WTC11 (cell line): ENCODE measurements at regions not wholly inside any gene's neighbourhood (a gene's known extent, or its start where the extent isn't known, plus 50 kb on each side); places are given as distances from the start of the nearest gene placed in this dataset.
"Not testable (repeated sequence)": the region's sequence is repeated elsewhere in the genome, so short reads cannot be mapped to it uniquely, and the experiment has no call there.

Experiments used
- ATAC-seq: fragments of 200-7000 bp; cut with Tn5 transposase; 2 replicates; pipeline ENCODE4 v1.10.0; 2021; ENCODE audit warnings: mild to moderate bottlenecking, moderate library complexity
- CTCF ChIA-PET: fragments of 300-600 bp; sonication (Branson Sonifier 250); formaldehyde crosslinking; loops from one replicate; lab custom pipeline; 2021; ENCODE audit warnings: antibody characterized with exemption; lab: Charles Lee
- POLR2A ChIA-PET: fragments of 350-600 bp; sonication (Branson Sonifier 250); formaldehyde crosslinking; loops from one replicate; lab custom pipeline; 2021; ENCODE audit warnings: antibody characterized with exemption; lab: Charles Lee
- DNase-seq: peaks from one replicate; pipeline ENCODE4 v3.0.0; 2021; ENCODE audit warnings: low spot score
- H3K27ac Mint-ChIP-seq: 2 replicates; pipeline ENCODE4 v1.8.0; 2021; ENCODE audit warnings: mixed read lengths
- H3K27me3 Mint-ChIP-seq: 2 replicates; pipeline ENCODE4 v1.8.0; 2021; ENCODE audit warnings: low read depth, mild to moderate bottlenecking, moderate library complexity, mixed read lengths
- H3K36me3 Mint-ChIP-seq: 2 replicates; pipeline ENCODE4 v1.8.0; 2021; ENCODE audit warnings: mixed read lengths
- H3K4me1 Mint-ChIP-seq: 2 replicates; pipeline ENCODE4 v1.8.0; 2022; ENCODE audit warnings: mixed read lengths
- H3K4me3 Mint-ChIP-seq: 2 replicates; pipeline ENCODE4 v1.8.0; 2021; ENCODE audit warnings: mild to moderate bottlenecking, moderate library complexity, mixed read lengths
- H3K9me3 Mint-ChIP-seq: 2 replicates; pipeline ENCODE4 v1.8.0; 2021; ENCODE audit warnings: mixed read lengths
- ATF1 ChIP-seq: sonication (generic); formaldehyde crosslinking; IDR thresholded peaks from 2 replicates; pipeline ENCODE4 v1.8.1; 2023; ENCODE audit warnings: mild to moderate bottlenecking, moderate library complexity, missing genetic modification reagents
- CBFB ChIP-seq: sonication (generic); formaldehyde crosslinking; IDR thresholded peaks from 2 replicates; pipeline ENCODE4 v1.8.1; 2022; ENCODE audit warnings: mild to moderate bottlenecking, low read depth, missing genetic modification reagents
- ESRRA ChIP-seq: sonication (generic); formaldehyde crosslinking; IDR thresholded peaks from 2 replicates; pipeline ENCODE4 v1.8.1; 2022; ENCODE audit warnings: mild to moderate bottlenecking, missing genetic modification reagents, borderline replicate concordance
- FOXP1 ChIP-seq: sonication (generic); formaldehyde crosslinking; IDR thresholded peaks from 2 replicates; pipeline ENCODE4 v1.8.0; 2022; ENCODE audit warnings: missing genetic modification reagents, mild to moderate bottlenecking, moderate library complexity, borderline replicate concordance
- GTF2I ChIP-seq: fragments of 250-450 bp; sonication (Bioruptor Pico); conservative IDR thresholded peaks from 2 replicates; pipeline ENCODE4 v1.4.0; 2021; ENCODE audit warnings: mild to moderate bottlenecking
- PRRX2 ChIP-seq: fragments of 250-450 bp; sonication (Bioruptor Pico); IDR thresholded peaks from 2 replicates; pipeline ENCODE4 v1.8.0; 2021; ENCODE audit warnings: mild to moderate bottlenecking
- ZNF263 ChIP-seq: sonication (generic); formaldehyde crosslinking; IDR thresholded peaks from 2 replicates; pipeline ENCODE4 v1.8.1; 2022; ENCODE audit warnings: low read depth, mild to moderate bottlenecking, moderate library complexity, missing genetic modification reagents
- ZNF416 ChIP-seq: fragments of 250-450 bp; sonication (Bioruptor Pico); IDR thresholded peaks from 2 replicates; pipeline ENCODE4 v1.9.0; 2021; ENCODE audit warnings: mild to moderate bottlenecking, inconsistent platforms
- TF ChIP-seq, protein P1 (sequence below): fragments of 250-450 bp; sonication (Bioruptor Pico); IDR thresholded peaks from 2 replicates; pipeline ENCODE4 v1.9.0; 2021; ENCODE audit warnings: mild to moderate bottlenecking
- TF ChIP-seq, protein P2 (sequence below): fragments of 250-450 bp; sonication (Bioruptor Pico); IDR thresholded peaks from 2 replicates; pipeline ENCODE4 v1.8.0; 2021; ENCODE audit warnings: mild to moderate bottlenecking
- TF ChIP-seq, protein P3 (sequence below): sonication (generic); formaldehyde crosslinking; IDR thresholded peaks from 2 replicates; pipeline ENCODE4 v1.8.0; 2022; ENCODE audit warnings: mild to moderate bottlenecking, missing genetic modification reagents
- TF ChIP-seq, protein P4 (sequence below): sonication (generic); formaldehyde crosslinking; IDR thresholded peaks from 2 replicates; pipeline ENCODE4 v1.8.0; 2023; ENCODE audit warnings: mild to moderate bottlenecking, missing genetic modification reagents
- TF ChIP-seq, protein P5 (sequence below): sonication (generic); formaldehyde crosslinking; IDR thresholded peaks from 2 replicates; pipeline ENCODE4 v1.8.1; 2022; ENCODE audit warnings: missing genetic modification reagents, borderline replicate concordance
- TF ChIP-seq, protein P6 (sequence below): sonication (generic); formaldehyde crosslinking; IDR thresholded peaks from 2 replicates; pipeline ENCODE4 v1.8.1; 2022; ENCODE audit warnings: low read depth, mild to moderate bottlenecking, moderate library complexity, missing genetic modification reagents, borderline replicate concordance
- TF ChIP-seq, protein P7 (sequence below): sonication (generic); formaldehyde crosslinking; IDR thresholded peaks from 2 replicates; pipeline ENCODE4 v1.8.0; 2022; ENCODE audit warnings: missing genetic modification reagents

DNA sequence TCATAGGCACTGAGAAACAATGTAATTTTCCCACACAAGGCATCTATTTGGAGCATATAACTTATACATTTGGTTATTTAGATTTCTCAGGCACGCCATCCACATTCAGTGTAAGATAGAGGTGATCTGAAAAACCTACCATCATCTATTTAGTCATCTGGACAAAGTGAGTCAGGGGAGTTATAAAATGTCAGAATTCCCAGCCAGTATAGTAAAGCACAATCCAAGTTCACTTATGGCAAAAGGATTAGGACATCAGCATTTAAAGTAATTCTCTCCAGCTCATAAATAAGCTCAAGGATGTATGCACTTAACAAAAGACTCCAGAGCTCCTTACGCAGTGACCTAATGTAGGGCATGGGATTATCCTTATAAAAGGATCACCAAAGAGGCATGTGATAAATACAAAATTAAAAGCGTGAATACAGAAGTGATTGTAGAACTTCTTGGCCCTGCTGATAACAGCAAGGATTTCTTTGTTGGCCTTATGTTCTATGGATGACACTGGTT lies 65.3 kb upstream of the DCLK2 start (continued):
- TF ChIP-seq, protein P1, sequence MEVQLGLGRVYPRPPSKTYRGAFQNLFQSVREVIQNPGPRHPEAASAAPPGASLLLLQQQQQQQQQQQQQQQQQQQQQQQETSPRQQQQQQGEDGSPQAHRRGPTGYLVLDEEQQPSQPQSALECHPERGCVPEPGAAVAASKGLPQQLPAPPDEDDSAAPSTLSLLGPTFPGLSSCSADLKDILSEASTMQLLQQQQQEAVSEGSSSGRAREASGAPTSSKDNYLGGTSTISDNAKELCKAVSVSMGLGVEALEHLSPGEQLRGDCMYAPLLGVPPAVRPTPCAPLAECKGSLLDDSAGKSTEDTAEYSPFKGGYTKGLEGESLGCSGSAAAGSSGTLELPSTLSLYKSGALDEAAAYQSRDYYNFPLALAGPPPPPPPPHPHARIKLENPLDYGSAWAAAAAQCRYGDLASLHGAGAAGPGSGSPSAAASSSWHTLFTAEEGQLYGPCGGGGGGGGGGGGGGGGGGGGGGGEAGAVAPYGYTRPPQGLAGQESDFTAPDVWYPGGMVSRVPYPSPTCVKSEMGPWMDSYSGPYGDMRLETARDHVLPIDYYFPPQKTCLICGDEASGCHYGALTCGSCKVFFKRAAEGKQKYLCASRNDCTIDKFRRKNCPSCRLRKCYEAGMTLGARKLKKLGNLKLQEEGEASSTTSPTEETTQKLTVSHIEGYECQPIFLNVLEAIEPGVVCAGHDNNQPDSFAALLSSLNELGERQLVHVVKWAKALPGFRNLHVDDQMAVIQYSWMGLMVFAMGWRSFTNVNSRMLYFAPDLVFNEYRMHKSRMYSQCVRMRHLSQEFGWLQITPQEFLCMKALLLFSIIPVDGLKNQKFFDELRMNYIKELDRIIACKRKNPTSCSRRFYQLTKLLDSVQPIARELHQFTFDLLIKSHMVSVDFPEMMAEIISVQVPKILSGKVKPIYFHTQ (CRISPR knock-in tag) = no peak
- TF ChIP-seq ATF1 (no peak), FOXP1 (CRISPR knock-in tag) (no peak), ZNF263 (no peak), CBFB (CRISPR knock-in tag) (no peak), ESRRA (CRISPR knock-in tag) (no peak), GTF2I (CRISPR knock-in tag) (no peak)
- TF ChIP-seq, protein P2, sequence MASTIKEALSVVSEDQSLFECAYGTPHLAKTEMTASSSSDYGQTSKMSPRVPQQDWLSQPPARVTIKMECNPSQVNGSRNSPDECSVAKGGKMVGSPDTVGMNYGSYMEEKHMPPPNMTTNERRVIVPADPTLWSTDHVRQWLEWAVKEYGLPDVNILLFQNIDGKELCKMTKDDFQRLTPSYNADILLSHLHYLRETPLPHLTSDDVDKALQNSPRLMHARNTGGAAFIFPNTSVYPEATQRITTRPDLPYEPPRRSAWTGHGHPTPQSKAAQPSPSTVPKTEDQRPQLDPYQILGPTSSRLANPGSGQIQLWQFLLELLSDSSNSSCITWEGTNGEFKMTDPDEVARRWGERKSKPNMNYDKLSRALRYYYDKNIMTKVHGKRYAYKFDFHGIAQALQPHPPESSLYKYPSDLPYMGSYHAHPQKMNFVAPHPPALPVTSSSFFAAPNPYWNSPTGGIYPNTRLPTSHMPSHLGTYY (CRISPR knock-in tag) = no peak
- TF ChIP-seq, protein P3, sequence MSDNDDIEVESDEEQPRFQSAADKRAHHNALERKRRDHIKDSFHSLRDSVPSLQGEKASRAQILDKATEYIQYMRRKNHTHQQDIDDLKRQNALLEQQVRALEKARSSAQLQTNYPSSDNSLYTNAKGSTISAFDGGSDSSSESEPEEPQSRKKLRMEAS = no peak
- TF ChIP-seq, protein P4, sequence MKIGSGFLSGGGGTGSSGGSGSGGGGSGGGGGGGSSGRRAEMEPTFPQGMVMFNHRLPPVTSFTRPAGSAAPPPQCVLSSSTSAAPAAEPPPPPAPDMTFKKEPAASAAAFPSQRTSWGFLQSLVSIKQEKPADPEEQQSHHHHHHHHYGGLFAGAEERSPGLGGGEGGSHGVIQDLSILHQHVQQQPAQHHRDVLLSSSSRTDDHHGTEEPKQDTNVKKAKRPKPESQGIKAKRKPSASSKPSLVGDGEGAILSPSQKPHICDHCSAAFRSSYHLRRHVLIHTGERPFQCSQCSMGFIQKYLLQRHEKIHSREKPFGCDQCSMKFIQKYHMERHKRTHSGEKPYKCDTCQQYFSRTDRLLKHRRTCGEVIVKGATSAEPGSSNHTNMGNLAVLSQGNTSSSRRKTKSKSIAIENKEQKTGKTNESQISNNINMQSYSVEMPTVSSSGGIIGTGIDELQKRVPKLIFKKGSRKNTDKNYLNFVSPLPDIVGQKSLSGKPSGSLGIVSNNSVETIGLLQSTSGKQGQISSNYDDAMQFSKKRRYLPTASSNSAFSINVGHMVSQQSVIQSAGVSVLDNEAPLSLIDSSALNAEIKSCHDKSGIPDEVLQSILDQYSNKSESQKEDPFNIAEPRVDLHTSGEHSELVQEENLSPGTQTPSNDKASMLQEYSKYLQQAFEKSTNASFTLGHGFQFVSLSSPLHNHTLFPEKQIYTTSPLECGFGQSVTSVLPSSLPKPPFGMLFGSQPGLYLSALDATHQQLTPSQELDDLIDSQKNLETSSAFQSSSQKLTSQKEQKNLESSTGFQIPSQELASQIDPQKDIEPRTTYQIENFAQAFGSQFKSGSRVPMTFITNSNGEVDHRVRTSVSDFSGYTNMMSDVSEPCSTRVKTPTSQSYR (CRISPR knock-in tag) = no peak

DNA sequence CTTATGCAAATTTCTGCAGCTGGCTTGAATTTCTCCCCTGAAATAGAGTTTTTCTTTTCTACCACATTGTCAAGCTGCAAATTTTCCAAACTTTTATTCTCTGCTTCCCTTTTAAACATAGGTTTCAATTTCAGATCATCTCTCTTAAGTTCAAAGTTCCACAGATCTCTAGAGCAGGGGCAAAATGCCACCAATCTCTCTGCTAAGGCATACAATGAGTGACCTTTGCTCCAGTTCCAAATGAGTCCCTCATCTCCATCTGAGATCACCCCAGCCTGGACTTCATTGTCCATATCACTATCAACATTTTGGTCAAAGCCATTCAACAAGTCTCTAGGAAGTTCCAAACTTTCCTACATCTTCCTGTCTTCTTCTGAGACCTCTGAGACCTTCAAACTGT lies 62.3 kb upstream of the DCLK2 start:
- DNase-seq, CTCF ChIA-PET, POLR2A ChIA-PET, H3K27me3 Mint-ChIP-seq, ATAC-seq, H3K4me3 Mint-ChIP-seq: not testable (repeated sequence)
- peak overlapping the region; percentile 52; the same call in 1 of the 2 replicates for H3K27ac Mint-ChIP-seq
- peaks cover 10% of the 10 kb centered on the region for H3K4me1 Mint-ChIP-seq
- peaks cover 27% of the 10 kb centered on the region for H3K9me3 Mint-ChIP-seq
- peaks cover 12% of the 10 kb centered on the region for H3K36me3 Mint-ChIP-seq

DNA sequence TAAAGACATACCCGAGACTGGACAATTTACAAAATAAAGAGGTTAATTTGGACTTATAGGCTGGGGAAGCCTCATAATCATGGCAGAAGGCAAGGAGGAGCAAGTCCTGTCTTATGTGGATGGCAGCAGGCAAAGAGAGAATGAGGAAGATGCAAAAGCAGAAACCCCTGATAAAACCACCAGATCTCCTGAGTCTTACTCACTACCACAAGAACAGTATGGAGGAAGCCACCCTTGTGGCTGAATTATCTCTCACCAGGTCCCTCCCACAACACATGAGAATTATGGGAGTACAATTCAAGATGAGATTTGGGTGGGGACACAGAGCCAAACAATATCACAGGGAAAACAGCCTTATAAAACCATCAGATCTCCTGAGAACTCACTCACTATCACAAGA lies 61.6 kb upstream of the DCLK2 start:
- peaks cover 12% of the 10 kb centered on the region for H3K36me3 Mint-ChIP-seq
- H3K27ac Mint-ChIP-seq, H3K27me3 Mint-ChIP-seq, CTCF ChIA-PET, POLR2A ChIA-PET, ATAC-seq, DNase-seq, H3K4me3 Mint-ChIP-seq: not testable (repeated sequence)
- H3K9me3 Mint-ChIP-seq = peaks cover 27% of the 10 kb centered on the region
- peaks cover 10% of the 10 kb centered on the region for H3K4me1 Mint-ChIP-seq

DNA sequence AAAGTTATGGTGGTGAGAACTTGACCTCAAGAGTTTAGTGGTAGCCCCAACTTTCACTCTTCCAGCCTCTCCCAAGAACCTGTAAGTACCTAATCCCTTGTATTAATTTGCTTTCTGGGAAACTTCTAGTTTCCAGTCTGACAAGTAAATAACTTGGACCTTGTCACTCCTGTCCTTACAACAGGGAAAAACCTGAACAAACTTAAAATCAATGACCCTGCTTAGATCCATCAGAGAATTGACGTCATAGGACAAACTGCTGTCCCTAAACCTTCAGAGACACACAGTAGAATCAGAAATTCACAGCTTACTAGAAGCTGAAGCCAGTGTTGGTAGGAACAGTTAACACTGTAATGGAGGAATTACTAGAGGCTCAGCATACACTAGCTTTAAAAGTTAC lies 60.0 kb upstream of the DCLK2 start:
- Mint-ChIP-seq H3K27me3 (no peaks in the 10 kb centered on the region), H3K4me1 (peaks cover 11% of the 10 kb centered on the region), H3K27ac (no peak overlapping the region), H3K36me3 (peaks cover 12% of the 10 kb centered on the region), H3K9me3 (peaks cover 27% of the 10 kb centered on the region), H3K4me3 (no peak overlapping the region)
- ATAC-seq (no peak), DNase-seq (no peak)
- POLR2A ChIA-PET = no interaction called here
- CTCF ChIA-PET = no interaction called here
- TF ChIP-seq ZNF416 (CRISPR knock-in tag) (no peak), PRRX2 (CRISPR knock-in tag) (no peak)
- TF ChIP-seq, protein P5, sequence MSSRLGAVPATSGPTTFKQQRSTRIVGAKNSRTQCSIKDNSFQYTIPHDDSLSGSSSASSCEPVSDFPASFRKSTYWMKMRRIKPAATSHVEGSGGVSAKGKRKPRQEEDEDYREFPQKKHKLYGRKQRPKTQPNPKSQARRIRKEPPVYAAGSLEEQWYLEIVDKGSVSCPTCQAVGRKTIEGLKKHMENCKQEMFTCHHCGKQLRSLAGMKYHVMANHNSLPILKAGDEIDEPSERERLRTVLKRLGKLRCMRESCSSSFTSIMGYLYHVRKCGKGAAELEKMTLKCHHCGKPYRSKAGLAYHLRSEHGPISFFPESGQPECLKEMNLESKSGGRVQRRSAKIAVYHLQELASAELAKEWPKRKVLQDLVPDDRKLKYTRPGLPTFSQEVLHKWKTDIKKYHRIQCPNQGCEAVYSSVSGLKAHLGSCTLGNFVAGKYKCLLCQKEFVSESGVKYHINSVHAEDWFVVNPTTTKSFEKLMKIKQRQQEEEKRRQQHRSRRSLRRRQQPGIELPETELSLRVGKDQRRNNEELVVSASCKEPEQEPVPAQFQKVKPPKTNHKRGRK (CRISPR knock-in tag) = no peak
- TF ChIP-seq, protein P6, sequence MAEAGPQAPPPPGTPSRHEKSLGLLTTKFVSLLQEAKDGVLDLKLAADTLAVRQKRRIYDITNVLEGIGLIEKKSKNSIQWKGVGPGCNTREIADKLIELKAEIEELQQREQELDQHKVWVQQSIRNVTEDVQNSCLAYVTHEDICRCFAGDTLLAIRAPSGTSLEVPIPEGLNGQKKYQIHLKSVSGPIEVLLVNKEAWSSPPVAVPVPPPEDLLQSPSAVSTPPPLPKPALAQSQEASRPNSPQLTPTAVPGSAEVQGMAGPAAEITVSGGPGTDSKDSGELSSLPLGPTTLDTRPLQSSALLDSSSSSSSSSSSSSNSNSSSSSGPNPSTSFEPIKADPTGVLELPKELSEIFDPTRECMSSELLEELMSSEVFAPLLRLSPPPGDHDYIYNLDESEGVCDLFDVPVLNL (CRISPR knock-in tag) = no peak
- TF ChIP-seq, protein P7, sequence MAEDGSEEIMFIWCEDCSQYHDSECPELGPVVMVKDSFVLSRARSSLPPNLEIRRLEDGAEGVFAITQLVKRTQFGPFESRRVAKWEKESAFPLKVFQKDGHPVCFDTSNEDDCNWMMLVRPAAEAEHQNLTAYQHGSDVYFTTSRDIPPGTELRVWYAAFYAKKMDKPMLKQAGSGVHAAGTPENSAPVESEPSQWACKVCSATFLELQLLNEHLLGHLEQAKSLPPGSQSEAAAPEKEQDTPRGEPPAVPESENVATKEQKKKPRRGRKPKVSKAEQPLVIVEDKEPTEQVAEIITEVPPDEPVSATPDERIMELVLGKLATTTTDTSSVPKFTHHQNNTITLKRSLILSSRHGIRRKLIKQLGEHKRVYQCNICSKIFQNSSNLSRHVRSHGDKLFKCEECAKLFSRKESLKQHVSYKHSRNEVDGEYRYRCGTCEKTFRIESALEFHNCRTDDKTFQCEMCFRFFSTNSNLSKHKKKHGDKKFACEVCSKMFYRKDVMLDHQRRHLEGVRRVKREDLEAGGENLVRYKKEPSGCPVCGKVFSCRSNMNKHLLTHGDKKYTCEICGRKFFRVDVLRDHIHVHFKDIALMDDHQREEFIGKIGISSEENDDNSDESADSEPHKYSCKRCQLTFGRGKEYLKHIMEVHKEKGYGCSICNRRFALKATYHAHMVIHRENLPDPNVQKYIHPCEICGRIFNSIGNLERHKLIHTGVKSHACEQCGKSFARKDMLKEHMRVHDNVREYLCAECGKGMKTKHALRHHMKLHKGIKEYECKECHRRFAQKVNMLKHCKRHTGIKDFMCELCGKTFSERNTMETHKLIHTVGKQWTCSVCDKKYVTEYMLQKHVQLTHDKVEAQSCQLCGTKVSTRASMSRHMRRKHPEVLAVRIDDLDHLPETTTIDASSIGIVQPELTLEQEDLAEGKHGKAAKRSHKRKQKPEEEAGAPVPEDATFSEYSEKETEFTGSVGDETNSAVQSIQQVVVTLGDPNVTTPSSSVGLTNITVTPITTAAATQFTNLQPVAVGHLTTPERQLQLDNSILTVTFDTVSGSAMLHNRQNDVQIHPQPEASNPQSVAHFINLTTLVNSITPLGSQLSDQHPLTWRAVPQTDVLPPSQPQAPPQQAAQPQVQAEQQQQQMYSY (CRISPR knock-in tag) = no peak
